ENCODE measurements at regions not wholly inside any gene's neighbourhood (a gene's known extent, or its start where the extent isn't known, plus 50 kb on each side); places are given as distances from the start of the nearest gene placed in this dataset.

DNA sequence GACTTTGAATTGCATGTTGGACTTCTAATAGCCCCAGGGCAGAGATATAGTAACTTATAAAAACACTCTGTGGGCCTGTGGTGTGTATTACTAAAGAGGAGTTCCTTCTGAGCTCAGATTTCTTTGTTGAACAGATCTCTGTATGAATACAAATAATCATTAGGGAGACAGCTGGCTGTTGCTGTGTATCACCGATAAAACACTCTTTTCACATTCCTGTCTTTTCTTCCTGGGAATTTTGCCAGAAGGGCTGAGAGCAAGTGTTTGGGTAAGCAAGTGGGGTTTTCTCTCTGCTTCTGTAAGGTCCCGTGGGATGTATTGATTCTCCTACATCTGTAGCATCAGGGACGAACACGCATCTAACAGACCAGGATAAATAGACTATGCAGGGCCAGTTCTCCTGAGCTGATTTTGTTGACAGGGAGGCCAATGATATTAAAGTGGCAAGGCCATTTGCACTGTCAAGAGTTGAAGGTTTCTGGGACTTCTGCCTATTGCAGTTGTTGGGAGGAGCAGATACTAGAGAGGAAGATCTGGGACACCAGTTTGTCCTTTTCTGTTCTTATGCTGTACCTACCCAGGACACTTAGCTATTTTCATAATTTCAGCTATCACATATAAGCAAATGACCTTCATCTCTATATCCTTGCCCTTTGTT lies 225.9 kb upstream of the CD96 start (continued):
- TF ChIP-seq TAF1 (IDR thresholded peaks at IDR 0.05; ENCODE audit: borderline replicate concordance, low read depth, low read length) (no peak), FOSL2 (IDR thresholded peaks at IDR 0.05; ENCODE audit: borderline replicate concordance, low read depth) (peak; percentile 13; the same call in 1 of the 2 replicates)

DNA sequence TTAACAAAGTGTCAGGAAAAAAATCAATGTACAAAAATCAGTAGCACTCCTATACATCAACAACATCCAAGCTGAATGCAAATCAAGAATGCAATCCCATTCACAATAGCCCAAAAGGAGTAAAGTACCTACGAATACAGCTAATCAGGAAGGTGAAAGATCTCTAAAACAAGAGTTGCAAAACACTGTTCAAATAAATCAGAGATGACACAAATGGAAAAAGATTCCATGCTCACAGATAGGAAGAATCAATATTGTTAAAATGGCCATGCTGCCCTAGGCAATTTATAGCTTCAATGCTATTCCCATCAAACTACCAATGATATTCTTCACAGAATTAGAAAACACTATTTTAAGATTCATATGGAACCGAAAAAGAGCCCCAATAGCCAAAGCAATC lies 223.7 kb upstream of the CD96 start:
- WGBS (ENCODE audit: low lambda C conversion rate): 39% methylated on average over 2 of the region's 2 CpGs
- Histone ChIP-seq H3K9me2 (no peaks in the 10 kb centered on the region), H3K4me2 (no peak overlapping the region), H2AFZ (ENCODE audit: low read depth) (no peak overlapping the region), H3F3A (replicated peaks; ENCODE audit: insufficient read depth) (peaks cover 18% of the 10 kb centered on the region), H3K36me3 (replicated peaks in 1 of 2; ENCODE audit: control insufficient read depth in 1 of 2, insufficient read depth in 2 of 2, low read length in 1 of 2) (no peaks in the 10 kb centered on the region), H3K79me2 (ENCODE audit: insufficient read depth) (no peaks in the 10 kb centered on the region), H3K27ac (ENCODE audit: low read depth in 2 of 2, low read length in 1 of 2) (no peak overlapping the region), H3K9ac (no peak overlapping the region), H3K4me1 (ENCODE audit: control insufficient read depth in 1 of 2, insufficient read depth in 2 of 2, low read depth in 1 of 2, low read length in 1 of 2) (peaks cover 0 to 7% of the 10 kb centered on the region in 2 experiments; a peak in 3 of 4 replicates), H4K20me1 (ENCODE audit: insufficient read depth) (no peaks in the 10 kb centered on the region), H3K9me3 (no peaks in the 10 kb centered on the region), H3K4me3 (ENCODE audit: low read depth in 2 of 2, low read length in 1 of 2) (no peak overlapping the region), H3K27me3 (ENCODE audit: insufficient read depth) (no peaks in the 10 kb centered on the region)
- ChIA-PET POLR2A (no interaction called here), CTCF (no interaction called here)
- no peak for DNase-seq
- TF ChIP-seq, protein P1, sequence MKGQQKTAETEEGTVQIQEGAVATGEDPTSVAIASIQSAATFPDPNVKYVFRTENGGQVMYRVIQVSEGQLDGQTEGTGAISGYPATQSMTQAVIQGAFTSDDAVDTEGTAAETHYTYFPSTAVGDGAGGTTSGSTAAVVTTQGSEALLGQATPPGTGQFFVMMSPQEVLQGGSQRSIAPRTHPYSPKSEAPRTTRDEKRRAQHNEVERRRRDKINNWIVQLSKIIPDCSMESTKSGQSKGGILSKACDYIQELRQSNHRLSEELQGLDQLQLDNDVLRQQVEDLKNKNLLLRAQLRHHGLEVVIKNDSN (IDR thresholded peaks at IDR 0.05; ENCODE audit: borderline replicate concordance, low read depth): no peak
- no peak for TF ChIP-seq FOXJ3 (CRISPR knock-in tag; IDR thresholded peaks at IDR 0.05)
- no peak for TF ChIP-seq FOXM1 (IDR thresholded peaks at IDR 0.05; ENCODE audit: low read depth)
- no peak for TF ChIP-seq RCOR1 (IDR thresholded peaks at IDR 0.05; ENCODE audit: low read length)

GRCh38 chr3:111319598-111319997 lies 222.4 kb upstream of the CD96 start:
- Histone ChIP-seq H3K27me3 (ENCODE audit: insufficient read depth) (no peaks in the 10 kb centered on the region), H3F3A (replicated peaks; ENCODE audit: insufficient read depth) (peaks cover 18% of the 10 kb centered on the region), H3K9me3 (no peaks in the 10 kb centered on the region), H3K9me2 (no peaks in the 10 kb centered on the region), H3K27ac (ENCODE audit: low read depth in 2 of 2, low read length in 1 of 2) (no peak overlapping the region), H3K4me3 (ENCODE audit: low read depth in 2 of 2, low read length in 1 of 2) (no peak overlapping the region), H4K20me1 (ENCODE audit: insufficient read depth) (no peaks in the 10 kb centered on the region), H3K79me2 (ENCODE audit: insufficient read depth) (no peaks in the 10 kb centered on the region), H2AFZ (ENCODE audit: low read depth) (no peak overlapping the region), H3K4me2 (no peak overlapping the region), H3K9ac (no peak overlapping the region), H3K4me1 (ENCODE audit: control insufficient read depth in 1 of 2, insufficient read depth in 2 of 2, low read depth in 1 of 2, low read length in 1 of 2) (peaks cover 0 to 3% of the 10 kb centered on the region in 2 experiments; a peak in 2 of 4 replicates), H3K36me3 (replicated peaks in 1 of 2; ENCODE audit: control insufficient read depth in 1 of 2, insufficient read depth in 2 of 2, low read length in 1 of 2) (no peaks in the 10 kb centered on the region)
- POLR2A ChIA-PET: no interaction called here
- no peak for DNase-seq
- TF ChIP-seq TCF12 (IDR thresholded peaks at IDR 0.05) (peak; percentile 33), TAF1 (IDR thresholded peaks at IDR 0.05; ENCODE audit: borderline replicate concordance, low read depth, low read length) (no peak), PBX3 (IDR thresholded peaks at IDR 0.05) (0 out of 2 replicates have a peak, but pooled peaks have one; percentile 13)
- CTCF ChIA-PET: no interaction called here
- WGBS (ENCODE audit: low lambda C conversion rate): 84% methylated on average over 1 of the region's 1 CpG
